ENCODE measurements at regions not wholly inside any gene's neighbourhood (a gene's known extent, or its start where the extent isn't known, plus 50 kb on each side); places are given as distances from the start of the nearest gene placed in this dataset.

DNA sequence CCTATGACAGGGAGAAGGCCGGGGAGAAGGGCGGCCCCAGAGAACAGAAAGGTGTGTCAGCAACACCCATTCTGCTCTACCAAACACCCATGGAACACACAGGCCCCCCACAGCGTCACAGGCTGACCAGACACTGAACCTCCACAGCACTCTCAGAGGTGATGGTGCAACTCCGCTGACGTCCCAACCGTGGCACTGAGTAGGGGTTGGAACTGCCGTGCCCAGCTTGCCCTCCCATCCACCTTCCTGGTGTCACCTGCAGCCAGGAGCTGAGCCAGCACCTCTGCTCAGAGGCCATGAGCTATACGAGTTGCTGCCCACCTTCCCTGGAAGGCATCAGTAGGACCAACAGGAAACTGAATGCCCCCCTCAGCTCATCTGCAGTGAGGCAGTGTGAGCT lies 412.9 kb upstream of the SALL3 start:
- no peak for DNase-seq (ENCODE audit: low spot score)

DNA sequence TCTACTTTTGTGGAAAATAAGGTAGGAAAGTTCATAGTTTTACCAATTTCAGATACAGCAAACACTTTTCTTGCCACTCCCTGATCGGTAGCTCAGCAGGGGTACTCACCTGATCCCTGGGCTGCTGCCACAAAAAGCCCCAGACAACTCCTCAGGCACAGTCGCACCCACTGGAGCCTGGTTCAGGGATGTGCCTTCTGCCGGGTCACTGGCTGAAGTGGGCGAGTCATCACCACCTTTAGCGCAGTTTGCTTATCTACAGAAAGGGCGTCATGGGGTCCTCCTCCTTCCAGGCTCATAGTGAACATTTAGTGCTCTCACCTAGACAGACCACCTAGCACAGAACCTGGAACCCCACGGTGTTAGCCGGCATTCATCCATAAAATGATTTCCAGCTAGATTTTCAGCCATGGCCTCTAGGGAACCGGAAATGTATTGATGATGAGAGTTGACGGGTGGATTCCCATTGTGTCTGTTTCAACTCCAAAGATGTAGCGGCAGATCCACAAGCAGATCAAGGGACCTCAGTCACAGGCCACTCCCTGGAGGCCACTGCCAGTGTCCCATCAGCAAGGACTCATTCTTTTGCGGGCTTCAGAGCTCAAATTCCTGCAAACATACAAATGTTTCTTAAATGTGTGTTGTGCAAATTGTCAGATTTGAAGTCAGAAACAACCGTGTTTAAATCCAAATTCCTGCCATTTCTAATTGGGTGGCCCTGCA lies 408.4 kb upstream of the SALL3 start:
- no peak for DNase-seq (ENCODE audit: low spot score)

DNA sequence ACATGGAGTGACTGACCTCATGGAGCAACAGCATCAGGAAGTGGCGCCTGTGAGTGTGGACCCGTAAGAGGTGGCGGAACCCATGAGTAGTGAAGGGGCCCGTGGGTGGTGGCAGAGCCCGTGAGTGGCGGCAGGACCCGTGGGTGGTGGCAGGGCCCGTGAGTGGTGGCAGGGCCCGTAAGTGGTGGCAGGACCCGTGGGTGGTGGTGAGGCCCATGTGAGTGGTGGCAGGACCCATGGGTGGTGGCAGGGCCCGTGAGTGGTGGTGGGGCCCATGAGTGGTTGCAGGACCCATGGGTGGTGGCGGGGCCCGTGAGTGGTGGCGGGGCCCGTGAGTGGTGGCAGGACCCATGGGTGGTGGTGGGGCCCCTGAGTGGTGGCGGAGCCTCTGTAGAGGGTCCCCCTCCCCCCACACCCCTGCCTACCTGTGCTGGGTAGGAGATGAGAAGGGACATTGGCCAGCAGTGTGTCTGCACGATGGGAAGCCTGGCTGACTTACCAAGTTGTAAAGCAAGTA lies 407.7 kb upstream of the SALL3 start:
- DNase-seq (ENCODE audit: low spot score), result no peak

DNA sequence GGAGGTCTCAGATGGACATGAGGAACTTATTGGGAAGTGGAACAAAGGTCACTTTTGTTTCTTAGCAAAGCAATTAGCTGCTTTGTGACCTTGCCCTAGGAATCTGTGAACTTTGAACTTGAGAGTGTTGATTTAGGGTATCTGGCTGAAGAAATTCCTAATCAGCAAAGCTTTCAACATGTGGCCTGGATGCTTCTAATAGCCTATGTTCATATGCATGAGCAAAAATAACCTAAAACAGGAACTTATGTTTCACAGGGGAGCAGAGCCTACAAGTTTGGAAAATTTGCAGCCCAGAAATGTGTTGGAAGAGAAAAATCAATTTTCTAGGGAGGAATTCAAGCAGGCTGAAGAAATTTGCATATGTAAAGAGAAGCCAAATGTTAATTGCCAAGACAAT lies 405.8 kb upstream of the SALL3 start:
- DNase-seq (ENCODE audit: low spot score), result no peak

DNA sequence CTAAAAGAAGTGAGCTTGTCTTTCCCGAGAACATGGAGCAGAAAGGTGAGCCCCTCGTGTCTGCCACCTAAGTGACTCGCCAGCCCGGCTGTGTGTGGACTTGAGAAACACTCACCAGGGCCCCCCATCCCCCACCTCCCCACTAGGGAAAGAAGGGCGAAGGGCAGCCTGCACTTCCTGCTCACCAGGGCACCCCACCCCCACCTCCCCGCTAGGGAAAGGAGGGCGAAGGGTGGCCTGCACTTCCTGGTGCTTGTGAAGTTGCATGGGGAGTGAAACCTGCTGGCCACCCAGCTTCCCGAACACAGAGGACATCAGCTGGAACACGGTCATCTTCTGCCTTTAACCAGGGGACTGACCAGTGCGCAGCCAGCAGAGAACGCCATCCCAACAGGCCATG lies 402.7 kb upstream of the SALL3 start:
- DNase-seq (ENCODE audit: low spot score), result no peak

DNA sequence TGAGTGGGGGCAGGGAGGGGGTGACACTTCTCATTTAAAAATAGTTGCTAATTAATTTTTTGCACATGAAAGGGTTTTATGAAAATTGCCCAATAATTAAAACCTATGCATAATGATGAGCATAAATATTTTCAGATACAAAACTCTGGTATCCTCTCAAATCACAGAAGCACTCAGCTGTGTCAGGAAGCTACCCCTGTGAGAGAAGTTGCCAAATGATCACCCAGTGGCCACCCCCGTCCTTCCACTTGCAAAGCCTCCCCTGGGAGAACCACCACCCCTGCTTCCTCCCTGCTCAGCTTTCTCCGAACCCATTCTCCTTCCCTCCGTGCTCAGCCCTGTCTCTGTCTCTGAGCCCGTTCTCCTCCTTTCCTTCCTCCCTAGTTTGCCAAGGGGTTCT lies 400.2 kb upstream of the SALL3 start:
- no peak for DNase-seq (ENCODE audit: low spot score)

DNA sequence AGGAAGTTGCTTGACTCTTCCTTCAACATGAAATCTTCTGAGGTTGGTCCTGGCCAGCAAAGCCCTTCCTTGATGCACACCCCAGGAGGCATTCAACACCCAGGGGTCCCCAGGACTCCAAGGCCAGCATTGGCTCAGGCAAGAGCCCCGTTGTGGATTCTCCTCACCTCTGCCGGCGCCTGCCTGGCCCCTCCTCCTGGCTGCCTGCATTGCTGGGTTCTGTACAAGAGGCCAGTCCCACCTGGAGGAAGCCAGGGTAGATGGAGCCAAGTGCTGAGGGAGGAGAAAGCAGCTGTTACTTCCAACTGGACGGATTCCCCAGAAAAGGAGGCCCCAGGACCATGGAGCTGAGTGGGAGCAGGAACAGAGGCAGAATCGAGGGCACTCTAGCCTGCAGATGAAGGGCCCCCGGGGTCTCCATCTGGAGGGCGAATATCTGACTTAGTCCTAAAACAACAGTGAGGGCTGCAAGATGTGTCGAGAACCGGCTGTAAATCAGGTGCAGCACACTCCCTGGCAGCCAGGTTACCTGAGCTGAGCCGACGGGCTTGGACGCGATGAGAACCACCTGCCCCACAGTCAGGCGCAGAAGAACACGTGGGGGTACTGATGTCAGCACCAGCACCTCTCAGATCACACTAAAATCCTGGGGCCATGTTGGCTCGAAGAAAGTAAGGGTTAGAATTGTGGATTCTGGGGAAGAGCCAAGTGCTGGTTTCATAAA lies 399.6 kb upstream of the SALL3 start:
- no peak for DNase-seq (ENCODE audit: low spot score)

DNA sequence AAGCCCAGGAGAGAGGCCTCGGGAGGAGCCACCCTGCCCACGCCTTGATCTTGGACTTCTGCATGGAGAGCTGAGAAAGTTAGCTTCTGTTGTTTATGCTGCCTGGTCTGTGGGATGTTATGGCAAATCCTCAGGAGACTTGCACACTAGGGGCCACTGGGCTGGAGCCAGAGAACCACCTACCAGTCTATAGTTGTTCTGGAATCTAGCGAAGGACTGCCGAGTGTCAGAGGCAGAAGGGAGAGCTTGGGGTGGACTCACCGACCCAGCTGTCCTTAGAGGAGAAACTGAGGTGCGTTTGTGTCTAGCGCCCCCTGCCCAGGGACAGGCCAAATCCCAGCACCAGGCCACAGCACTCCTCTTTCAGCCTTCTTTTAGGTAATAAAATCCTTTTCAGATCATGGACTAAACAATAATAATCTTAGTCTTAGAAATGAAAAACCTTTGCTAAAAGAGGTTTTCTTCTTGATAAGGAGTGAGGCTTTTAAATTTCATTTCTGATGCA lies 398.7 kb upstream of the SALL3 start:
- no peak for DNase-seq (ENCODE audit: low spot score)

DNA sequence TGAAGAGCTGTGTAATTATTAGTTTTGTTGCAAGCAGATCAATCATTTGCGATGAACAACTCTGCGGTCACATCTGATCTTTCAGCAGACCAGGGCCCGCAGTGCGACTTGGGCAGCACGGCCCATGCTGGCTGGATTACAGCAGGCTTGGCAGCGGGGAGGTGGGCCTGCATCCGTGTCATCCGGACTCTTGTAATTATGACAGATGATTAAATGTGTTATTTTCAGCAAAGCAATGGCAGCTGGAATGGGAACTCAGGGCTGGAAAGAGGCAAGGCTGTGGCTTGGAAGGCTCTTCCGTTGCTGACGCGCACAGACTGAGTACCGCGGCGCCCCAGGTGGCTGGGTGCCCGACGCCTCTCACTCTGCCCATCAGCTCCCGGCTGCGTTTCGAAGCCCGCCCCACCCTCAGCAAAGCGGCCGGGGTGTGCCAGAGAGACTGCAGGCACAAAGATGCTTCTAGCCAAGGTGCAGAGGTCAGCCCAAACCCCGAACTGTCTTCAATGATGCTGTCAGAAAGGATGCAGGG lies 397.4 kb upstream of the SALL3 start:
- no peak for DNase-seq (ENCODE audit: low spot score)

DNA sequence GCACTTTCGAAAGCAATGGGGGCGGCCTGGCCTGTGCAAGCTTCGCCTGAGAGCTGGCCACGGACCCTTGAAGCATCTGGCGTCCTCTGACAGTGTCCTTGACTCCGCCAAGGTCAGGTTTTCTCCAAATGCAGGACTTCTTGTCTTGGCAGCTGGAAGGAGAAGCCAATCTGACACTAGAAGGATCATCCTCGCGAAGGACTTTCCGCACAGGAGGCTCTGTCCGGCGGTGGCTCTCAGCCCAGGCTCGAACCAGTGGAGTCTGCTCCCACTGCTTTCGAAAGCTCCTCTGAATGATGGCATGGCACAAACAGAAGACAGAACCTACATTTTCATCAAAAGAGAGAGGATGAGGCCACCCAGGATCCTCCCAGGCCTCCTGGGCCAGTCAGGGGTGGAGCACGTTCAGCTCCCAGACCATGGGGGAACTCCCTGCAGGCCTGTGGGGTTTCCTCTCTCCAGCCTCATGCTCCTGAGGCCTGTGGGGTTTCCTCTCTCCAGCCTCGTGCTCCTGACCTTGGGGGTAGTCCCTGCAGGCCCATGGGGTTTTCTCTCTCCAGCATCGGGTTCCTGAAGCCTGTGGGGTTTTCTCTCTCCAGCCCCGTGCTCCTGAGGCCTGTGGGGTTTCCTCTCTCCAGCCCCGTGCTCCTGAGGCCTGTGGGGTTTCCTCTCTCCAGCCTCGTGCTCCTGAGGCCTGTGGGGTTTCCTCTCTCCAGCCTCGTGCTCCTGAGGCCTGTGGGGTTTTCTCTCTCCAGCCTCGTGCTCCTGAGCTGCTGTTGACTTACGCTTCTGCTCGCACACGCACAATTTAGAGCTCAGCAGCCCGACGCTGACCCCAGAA lies 396.5 kb upstream of the SALL3 start:
- DNase-seq (ENCODE audit: low spot score), result no peak

DNA sequence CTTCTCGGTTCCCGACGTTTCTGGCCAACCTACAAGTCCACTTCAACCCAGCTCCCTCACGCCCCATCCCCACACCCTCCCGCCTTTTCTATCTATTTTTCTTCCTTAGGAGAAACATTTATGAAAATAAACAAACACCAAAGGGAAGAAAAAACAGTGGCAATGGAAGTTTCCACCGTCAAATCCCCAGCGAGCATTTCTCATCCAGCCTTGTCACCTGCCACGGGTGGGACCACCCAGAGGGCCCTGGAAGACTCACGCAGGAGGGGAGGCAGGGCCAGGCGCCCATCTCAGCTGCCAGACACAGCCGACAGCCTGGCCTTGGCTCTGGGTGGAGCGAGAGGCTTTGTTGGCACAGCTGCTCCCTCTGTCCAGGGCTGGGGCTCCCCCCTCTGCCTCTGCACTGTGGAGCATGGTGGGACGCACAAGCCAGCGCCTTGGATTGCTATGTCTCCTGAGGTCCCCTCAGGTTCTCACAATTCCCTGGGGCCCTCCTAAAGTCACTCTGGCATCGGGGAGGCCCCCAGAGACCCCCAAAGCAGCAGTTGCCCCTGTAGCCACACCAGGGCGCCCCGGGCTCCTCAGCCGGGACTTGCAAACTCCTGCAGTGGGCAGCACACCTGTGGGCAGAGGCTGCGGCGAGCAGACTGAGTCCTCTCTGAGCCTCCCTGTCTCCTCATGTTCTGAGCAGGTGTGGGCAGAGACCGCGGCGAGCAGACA lies 395.7 kb upstream of the SALL3 start:
- no peak for DNase-seq (ENCODE audit: low spot score)

DNA sequence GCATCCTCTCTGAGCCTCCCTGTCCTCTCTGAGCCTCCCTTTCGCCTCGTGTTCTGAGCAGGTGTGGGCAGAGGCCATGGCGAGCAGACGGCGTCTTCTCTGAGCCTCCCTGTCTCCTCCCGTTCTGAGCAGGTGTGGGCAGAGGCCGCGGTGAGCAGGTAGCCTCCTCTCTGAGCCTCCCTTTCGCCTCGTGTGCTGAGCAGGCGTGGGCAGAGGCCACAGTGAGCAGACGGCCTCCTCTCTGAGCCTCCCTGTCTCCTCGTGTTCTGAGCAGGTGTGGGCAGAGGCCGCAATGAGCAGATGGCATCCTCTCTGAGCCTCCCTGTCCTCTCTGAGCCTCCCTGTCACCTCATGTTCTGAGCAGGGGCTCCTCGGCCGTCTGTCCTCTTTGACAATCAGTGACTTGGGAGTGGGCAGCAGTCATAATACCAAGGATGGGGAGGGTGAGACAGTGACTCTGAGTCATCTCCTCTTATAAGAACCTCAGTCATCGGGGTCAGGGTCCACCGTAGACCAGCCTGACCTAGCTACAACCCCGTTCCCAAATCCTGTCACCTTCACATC lies 395.1 kb upstream of the SALL3 start:
- no peak for DNase-seq (ENCODE audit: low spot score)

DNA sequence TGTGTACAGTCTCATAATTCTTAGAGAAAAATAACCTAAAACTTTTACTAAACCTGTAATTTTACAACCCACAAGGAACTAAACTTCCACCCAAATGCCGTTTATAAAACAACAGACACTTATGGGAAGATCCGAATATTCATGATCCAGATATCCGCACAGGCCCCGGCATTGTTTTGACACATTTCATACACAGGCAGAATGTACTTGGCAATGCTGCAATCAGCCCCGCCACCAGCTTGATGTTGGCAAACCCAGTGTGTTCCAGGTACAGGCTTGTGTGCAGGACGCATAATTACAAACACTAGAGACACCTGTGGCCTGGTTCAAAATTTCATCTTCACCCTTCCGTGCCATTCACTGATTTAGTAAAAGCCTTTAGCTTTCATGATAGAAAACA lies 393.0 kb upstream of the SALL3 start:
- no peak for DNase-seq (ENCODE audit: low spot score)

DNA sequence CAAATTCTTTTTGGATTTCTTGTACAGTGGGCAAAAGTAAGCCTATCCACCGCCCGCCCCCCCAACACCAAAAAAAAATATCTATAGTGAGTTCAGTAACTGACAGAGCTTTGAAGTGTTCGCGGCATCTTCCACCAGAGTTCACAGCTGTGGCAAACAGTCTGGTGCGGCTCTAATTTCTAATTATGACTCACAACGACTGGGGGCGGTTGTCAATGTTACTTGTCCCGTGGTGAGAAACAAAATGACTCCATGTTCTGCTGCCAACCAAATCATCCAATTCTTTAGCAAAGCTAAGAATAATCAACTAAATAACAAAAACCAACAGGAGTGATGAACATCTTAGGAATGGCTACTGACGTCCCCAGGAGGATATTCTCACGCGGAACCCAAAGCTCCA lies 392.5 kb upstream of the SALL3 start:
- DNase-seq (ENCODE audit: low spot score), result no peak

DNA sequence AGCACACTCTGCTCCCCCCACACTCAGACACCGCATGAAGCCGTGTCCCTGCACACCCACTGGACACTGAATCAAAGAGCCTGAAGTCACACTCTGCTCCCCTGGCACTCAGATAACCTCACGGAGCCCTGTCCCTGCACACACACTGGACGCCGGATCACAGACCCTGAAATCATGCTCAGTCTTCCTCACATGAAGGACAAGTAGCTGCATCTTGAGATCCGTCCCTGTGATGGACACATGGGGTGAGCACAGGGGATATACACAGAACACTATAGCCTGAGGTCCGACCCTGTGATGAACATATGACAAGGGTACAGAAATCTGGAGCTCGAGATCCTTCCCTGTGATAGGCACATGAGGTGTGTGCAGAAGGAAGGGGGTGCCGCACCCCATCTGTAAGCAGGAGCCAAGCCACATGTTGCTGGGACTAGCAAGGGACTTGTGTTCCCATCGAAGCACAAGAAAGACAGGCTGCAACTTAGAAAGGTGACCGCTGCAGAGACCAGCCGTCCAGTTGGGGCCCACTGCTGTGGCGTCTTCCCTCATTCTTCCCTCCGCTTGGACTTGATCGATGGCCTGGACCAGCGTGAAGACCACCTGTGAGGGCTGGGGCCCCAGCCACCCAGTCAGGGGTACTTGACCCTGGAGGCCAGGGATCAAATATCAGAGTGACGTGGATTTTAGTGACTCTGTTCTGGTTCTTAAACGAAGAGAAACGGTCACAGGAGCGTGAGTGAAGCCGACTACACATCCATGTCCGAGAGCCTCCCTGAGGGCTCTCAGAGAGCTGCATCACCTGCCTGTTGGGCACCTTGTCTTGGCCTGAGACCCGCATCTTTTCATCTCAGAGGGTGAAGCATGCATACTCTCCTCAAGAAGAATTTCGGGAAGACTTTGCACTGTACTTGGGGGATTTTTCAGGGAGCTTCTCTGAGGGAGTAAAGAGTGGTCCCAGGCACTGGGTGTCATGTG lies 391.7 kb upstream of the SALL3 start:
- DNase-seq (ENCODE audit: low spot score), result no peak

DNA sequence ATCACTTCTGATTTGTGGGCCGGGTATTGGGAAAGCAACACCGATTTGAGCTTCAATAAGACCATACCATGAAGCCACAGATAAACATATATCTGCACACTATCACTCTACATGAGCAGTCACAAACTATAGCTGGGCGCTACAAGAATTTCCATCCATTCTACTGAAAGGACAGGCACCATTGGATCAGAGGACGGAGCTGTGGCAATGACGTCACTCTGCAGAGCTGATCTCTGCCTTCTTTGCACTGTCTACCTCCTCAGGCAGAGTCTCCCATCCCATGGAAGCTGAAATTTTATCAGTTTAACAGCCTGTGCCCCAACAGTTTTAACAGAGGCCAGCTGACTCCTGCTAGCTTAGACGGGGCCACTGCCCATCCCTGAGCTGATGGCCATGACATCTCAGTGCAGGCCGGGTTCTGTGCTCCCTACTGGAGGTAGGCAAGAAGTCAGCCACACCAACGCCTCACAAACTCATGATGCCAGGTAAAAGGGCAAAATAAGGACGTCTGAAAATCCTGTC lies 389.6 kb upstream of the SALL3 start:
- no peak for DNase-seq (ENCODE audit: low spot score)

DNA sequence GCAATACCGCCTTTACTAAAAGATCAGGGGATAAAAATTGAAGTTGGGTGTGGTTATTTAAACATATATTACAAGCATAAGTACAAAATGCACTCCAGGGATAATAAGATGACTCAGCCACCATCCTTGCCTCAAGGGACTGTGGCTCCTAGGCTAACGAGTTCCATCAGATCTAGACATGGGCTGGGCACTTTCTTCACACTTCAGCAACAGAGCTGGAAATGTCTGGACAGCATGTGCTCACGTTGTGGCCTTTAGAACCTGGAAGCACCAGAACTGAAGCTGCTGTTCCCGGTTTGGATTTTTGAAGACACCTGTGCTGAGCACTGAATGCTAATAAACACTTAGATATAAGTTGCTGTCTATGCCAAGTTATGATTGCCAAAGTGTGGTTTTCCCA lies 384.2 kb upstream of the SALL3 start:
- no peak for DNase-seq (ENCODE audit: low spot score)

DNA sequence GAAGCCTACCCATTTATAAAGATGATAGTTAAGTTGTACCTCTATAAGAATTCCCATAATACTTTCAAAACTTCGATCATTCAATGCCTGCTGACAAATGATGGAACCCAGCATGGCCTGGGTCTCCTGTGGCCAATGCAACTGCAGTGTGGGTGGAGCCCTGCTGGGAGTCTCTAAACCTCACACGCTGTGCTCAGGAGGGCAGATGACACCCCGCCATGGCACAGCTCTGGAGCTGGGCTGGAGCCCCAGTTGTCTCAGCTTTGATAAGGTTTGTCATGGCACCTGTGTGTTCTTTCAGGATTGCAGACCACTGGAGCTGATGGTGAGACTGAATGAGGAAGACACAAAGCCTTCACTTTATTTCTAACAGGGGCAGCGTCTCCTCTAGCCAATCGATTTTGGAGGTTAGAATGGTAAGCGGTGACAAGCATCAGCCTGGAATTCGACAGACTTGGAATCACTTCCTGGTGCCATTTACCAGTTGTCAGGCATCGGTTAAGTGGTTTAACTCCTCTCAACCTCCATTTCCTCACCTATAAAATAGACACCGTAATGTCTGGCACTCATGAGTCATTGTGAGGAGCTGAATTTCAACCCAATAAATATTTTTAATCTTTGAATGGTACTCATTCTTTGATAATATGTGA lies 383.6 kb upstream of the SALL3 start:
- no peak for DNase-seq (ENCODE audit: low spot score)

DNA sequence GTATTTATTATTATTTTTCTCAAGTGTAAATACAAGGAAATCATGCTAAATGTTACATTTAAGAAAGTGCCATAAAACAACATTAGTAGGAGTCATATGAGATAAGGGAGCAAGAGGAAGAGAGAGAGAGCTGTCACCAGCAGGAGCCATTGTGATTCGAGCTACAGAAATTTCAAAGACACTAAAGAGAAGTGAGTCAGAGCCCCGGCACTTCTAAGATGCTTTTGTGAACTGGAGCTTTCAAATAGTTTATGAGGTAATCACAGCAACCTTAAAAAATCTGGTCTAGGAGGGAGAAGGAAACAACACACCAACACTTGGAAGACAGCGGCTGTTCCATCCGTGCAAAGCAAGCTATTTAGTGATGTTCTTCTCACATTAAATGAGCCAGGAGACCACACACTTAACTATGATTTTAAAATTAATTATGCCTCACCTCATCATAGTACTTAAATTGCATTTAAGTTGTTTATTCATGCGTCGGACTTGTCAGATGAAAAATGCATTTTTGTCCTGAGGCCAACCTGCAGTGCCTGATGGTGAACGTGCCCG lies 382.7 kb upstream of the SALL3 start:
- no peak for DNase-seq (ENCODE audit: low spot score)

All from hematopoietic multipotent progenitor cell treated with erythropoietin and hydrocortisone succinate and interleukin-3 and kit ligand, for 17 days (in vitro differentiated cells).